ENCODE measurements at regions not wholly inside any gene's neighbourhood (a gene's known extent, or its start where the extent isn't known, plus 50 kb on each side); places are given as distances from the start of the nearest gene placed in this dataset.
"Not testable (repeated sequence)": the region's sequence is repeated elsewhere in the genome, so short reads cannot be mapped to it uniquely, and the experiment has no call there.

DNA sequence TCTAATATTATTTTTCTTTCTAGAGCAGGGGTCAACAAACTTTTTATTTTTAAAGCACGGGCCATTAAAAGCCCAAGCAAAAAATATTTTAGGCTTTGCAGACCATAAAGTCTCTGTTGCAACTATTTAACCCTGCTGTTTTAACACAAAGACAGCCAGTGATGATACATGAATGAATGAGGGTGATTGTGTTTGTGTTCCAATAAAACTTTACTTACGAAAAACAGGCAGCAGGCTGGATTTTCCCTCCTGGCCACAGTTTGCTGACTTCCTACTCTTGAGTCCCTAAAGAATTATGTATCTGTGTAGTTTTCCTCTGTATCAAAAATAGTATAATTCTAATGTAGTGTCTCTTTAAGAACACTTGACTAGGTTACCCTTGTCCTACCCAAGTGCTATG lies 402.0 kb downstream of the ADCYAP1 start:
- no peak for FAIRE-seq
- no peaks in the 10 kb centered on the region for H3K27me3 ChIP-seq (ENCODE audit: control insufficient read depth, insufficient read depth, low read length)

DNA sequence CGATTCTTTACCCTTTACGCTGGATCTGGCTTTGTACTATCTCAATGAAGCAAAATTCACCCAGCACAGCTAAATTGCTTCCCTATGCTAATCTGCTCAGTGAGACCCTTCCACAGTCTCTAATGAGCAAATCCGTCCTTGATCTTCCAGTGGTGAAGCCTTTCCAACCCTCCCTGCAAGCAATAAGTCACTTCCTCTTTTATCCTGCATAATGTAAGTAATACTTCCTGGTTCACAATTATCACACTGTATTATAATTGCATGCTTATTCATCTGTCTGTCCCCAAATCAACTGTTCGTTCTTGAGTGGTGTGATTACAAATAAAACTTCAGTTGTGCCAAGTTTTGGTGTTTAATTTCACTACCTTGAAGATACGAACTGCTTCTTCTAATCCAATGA lies 404.0 kb downstream of the ADCYAP1 start:
- Histone ChIP-seq H3K9ac (ENCODE audit: low read length in 3 of 3) (no peak overlapping the region), H3K27me3 (ENCODE audit: control insufficient read depth, insufficient read depth, low read length) (no peaks in the 10 kb centered on the region), H3K9me3 (ENCODE audit: control insufficient read depth in 2 of 3, insufficient read depth in 1 of 3, low read length in 3 of 3) (no peaks in the 10 kb centered on the region), H3K36me3 (ENCODE audit: control insufficient read depth in 2 of 3, insufficient read depth in 3 of 3, low read length in 3 of 3) (no peaks in the 10 kb centered on the region), H3K4me3 (ENCODE audit: low read length in 3 of 3) (no peak overlapping the region), H3K4me1 (ENCODE audit: control insufficient read depth in 2 of 3, insufficient read depth in 2 of 3, low read depth in 1 of 3, low read length in 3 of 3) (no peaks in the 10 kb centered on the region), H3K27ac (ENCODE audit: low read depth in 2 of 2, low read length in 2 of 2) (no peak overlapping the region)
- intact Hi-C loops (cut with DNase I): no loop called here
- no peak for TF ChIP-seq CTCF (IDR thresholded peaks at IDR 0.05; ENCODE audit: borderline replicate concordance, extremely low read depth, insufficient read depth)
- no peak for FAIRE-seq
- DNase-seq: no peak

More for the DNA sequence above, 402.0 kb downstream of the ADCYAP1 start:
- DNase-seq: no peak
- Histone ChIP-seq H3K36me3 (ENCODE audit: control insufficient read depth in 2 of 3, insufficient read depth in 3 of 3, low read length in 3 of 3) (no peaks in the 10 kb centered on the region), H3K4me1 (ENCODE audit: control insufficient read depth in 2 of 3, insufficient read depth in 2 of 3, low read depth in 1 of 3, low read length in 3 of 3) (no peaks in the 10 kb centered on the region), H3K9ac (ENCODE audit: low read length in 3 of 3) (no peak overlapping the region), H3K9me3 (ENCODE audit: control insufficient read depth in 2 of 3, insufficient read depth in 1 of 3, low read length in 3 of 3) (no peaks in the 10 kb centered on the region), H3K4me3 (ENCODE audit: low read length in 3 of 3) (no peak overlapping the region), H3K27ac (ENCODE audit: low read depth in 2 of 2, low read length in 2 of 2) (no peak overlapping the region)
- TF ChIP-seq CTCF (IDR thresholded peaks at IDR 0.05; ENCODE audit: borderline replicate concordance, extremely low read depth, insufficient read depth): no peak
- intact Hi-C loops (cut with DNase I): no loop called here

DNA sequence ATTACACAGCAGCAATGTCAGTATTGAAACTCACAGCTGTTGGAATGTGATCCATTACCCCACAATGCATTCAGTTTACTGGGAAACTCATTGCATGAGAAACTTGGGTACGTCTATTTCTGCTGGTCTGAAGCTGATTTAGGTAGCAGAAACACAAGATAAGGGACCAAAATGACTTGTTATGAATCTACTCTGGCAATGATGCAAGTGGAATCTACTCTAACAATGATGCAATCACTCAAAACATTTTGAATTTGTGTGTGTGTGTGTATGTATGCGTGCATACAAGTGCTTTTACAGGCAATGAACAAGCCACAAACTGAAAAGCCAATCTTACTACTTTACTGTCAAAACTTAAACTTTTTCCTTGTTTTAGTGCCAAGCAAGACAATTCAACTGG lies 406.7 kb downstream of the ADCYAP1 start:
- intact Hi-C loops (cut with DNase I): no loop called here

DNA sequence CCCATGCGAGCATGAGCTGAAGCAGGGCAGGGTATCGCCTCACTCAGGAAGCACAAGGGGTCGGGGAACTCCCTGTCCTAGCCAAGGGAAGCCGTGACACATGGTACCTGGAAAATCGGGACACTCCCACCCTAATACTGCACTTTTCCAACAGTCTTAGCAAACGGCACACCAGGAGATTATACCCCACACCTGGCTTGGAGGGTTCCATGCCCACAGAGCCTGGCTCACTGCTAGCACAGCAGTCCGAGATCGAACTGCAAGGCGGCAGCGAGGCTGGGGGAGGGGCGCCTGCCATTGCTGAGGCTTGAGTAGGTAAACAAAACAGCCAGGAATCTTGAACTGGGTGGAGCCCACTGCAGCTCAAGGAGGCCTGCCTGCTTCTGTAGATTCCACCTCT lies 430.7 kb downstream of the ADCYAP1 start:
- FAIRE-seq; H3K27ac ChIP-seq (ENCODE audit: low read depth in 2 of 2, low read length in 2 of 2); H3K27me3 ChIP-seq (ENCODE audit: control insufficient read depth, insufficient read depth, low read length); H3K4me3 ChIP-seq (ENCODE audit: low read length in 3 of 3); H3K9ac ChIP-seq (ENCODE audit: low read length in 3 of 3); H3K4me1 ChIP-seq (ENCODE audit: control insufficient read depth in 2 of 3, insufficient read depth in 2 of 3, low read depth in 1 of 3, low read length in 3 of 3); intact Hi-C loops (cut with DNase I); H3K9me3 ChIP-seq (ENCODE audit: control insufficient read depth in 2 of 3, insufficient read depth in 1 of 3, low read length in 3 of 3); DNase-seq; H3K36me3 ChIP-seq (ENCODE audit: control insufficient read depth in 2 of 3, insufficient read depth in 3 of 3, low read length in 3 of 3): not testable (repeated sequence)

More for the DNA sequence above, 406.7 kb downstream of the ADCYAP1 start:
- no peaks in the 10 kb centered on the region for H3K36me3 ChIP-seq (ENCODE audit: control insufficient read depth in 2 of 3, insufficient read depth in 3 of 3, low read length in 3 of 3)
- H3K9ac ChIP-seq (ENCODE audit: low read length in 3 of 3): no peak overlapping the region
- H3K9me3 ChIP-seq (ENCODE audit: control insufficient read depth in 2 of 3, insufficient read depth in 1 of 3, low read length in 3 of 3): no peaks in the 10 kb centered on the region
- no peak overlapping the region for H3K4me3 ChIP-seq (ENCODE audit: low read length in 3 of 3)
- TF ChIP-seq CTCF (IDR thresholded peaks at IDR 0.05; ENCODE audit: borderline replicate concordance, extremely low read depth, insufficient read depth): no peak
- no peak for FAIRE-seq
- H3K27me3 ChIP-seq (ENCODE audit: control insufficient read depth, insufficient read depth, low read length): no peaks in the 10 kb centered on the region
- no peak overlapping the region for H3K27ac ChIP-seq (ENCODE audit: low read depth in 2 of 2, low read length in 2 of 2)
- DNase-seq: no peak
- no peaks in the 10 kb centered on the region for H3K4me1 ChIP-seq (ENCODE audit: control insufficient read depth in 2 of 3, insufficient read depth in 2 of 3, low read depth in 1 of 3, low read length in 3 of 3)

Measured in kidney (tissue), 13 donors.